ENCODE measurements at regions not wholly inside any gene's neighbourhood (a gene's known extent, or its start where the extent isn't known, plus 50 kb on each side); places are given as distances from the start of the nearest gene placed in this dataset.

- H3K27ac ChIP-seq (ENCODE audit: poor library complexity, severe bottlenecking), result peak overlapping the region; percentile 97
- H3K27me3 ChIP-seq (ENCODE audit: insufficient read depth, poor library complexity, severe bottlenecking), result no peaks in the 10 kb centered on the region
- no peak overlapping the region for H3K4me3 ChIP-seq (ENCODE audit: severe bottlenecking)
- no peak for TF ChIP-seq CTCF (IDR thresholded peaks at IDR 0.05; ENCODE audit: poor library complexity, severe bottlenecking)
- H3K36me3 ChIP-seq (ENCODE audit: low read depth), result peaks cover 16% of the 10 kb centered on the region; the same call in 1 of the 2 replicates
- H3K9me3 ChIP-seq (ENCODE audit: severe bottlenecking), result no peaks in the 10 kb centered on the region
- DNase-seq (ENCODE audit: low spot score), result no peak
- peaks cover 85% of the 10 kb centered on the region for H3K4me1 ChIP-seq (ENCODE audit: insufficient read depth, poor library complexity, severe bottlenecking)
- ATAC-seq (ENCODE audit: low read depth), result no peak
Measured at GRCh38 chr17:77474292-77474988, 333.7 kb downstream of the SEC14L1 start.

- Histone ChIP-seq H3K36me3 (ENCODE audit: low read depth) (peaks cover 16% of the 10 kb centered on the region; the same call in 1 of the 2 replicates), H3K4me1 (ENCODE audit: insufficient read depth, poor library complexity, severe bottlenecking) (peaks cover 81% of the 10 kb centered on the region), H3K27me3 (ENCODE audit: insufficient read depth, poor library complexity, severe bottlenecking) (no peaks in the 10 kb centered on the region), H3K27ac (ENCODE audit: poor library complexity, severe bottlenecking) (peak overlapping the region; percentile 97), H3K4me3 (ENCODE audit: severe bottlenecking) (no peak overlapping the region), H3K9me3 (ENCODE audit: severe bottlenecking) (no peaks in the 10 kb centered on the region)
- TF ChIP-seq CTCF (IDR thresholded peaks at IDR 0.05; ENCODE audit: poor library complexity, severe bottlenecking), result no peak
- ATAC-seq (ENCODE audit: low read depth) (no peak), DNase-seq (ENCODE audit: low spot score) (no peak)
Measured at GRCh38 chr17:77475016-77475976, 334.5 kb downstream of the SEC14L1 start.

DNA sequence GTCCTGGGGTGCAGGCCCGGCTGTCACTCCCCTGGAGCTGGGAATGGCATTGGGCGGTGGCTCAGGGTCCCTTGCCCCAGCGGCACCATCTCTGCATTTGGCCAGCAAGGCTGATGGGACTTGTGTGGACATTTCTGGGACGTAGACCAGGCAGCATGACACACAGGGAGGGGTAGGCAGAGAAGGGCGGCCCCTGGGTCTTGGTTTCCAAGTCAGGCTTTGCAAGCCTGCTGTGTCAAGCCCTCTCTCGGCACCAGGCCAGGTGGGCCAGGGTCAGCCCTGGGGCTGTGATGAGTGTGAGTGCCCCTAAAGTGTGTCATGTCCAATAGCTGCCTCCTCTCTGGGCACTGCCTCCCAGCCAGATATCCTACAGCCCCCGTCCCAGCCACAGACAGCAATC lies 335.2 kb downstream of the SEC14L1 start:
- H3K4me1 ChIP-seq (ENCODE audit: insufficient read depth, poor library complexity, severe bottlenecking), result peaks cover 74% of the 10 kb centered on the region
- no peaks in the 10 kb centered on the region for H3K27me3 ChIP-seq (ENCODE audit: insufficient read depth, poor library complexity, severe bottlenecking)
- no peak for TF ChIP-seq CTCF (IDR thresholded peaks at IDR 0.05; ENCODE audit: poor library complexity, severe bottlenecking)
- no peak overlapping the region for H3K4me3 ChIP-seq (ENCODE audit: severe bottlenecking)
- H3K9me3 ChIP-seq (ENCODE audit: severe bottlenecking), result no peaks in the 10 kb centered on the region
- DNase-seq (ENCODE audit: low spot score) (no peak), ATAC-seq (ENCODE audit: low read depth) (peak; percentile 4; the same call in 2 of the 3 replicates)
- peak overlapping the region; percentile 97 for H3K27ac ChIP-seq (ENCODE audit: poor library complexity, severe bottlenecking)
- peaks cover 16% of the 10 kb centered on the region; the same call in 1 of the 2 replicates for H3K36me3 ChIP-seq (ENCODE audit: low read depth)

- H3K4me3 ChIP-seq (ENCODE audit: severe bottlenecking), result no peak overlapping the region
- peaks cover 69% of the 10 kb centered on the region for H3K4me1 ChIP-seq (ENCODE audit: insufficient read depth, poor library complexity, severe bottlenecking)
- H3K27ac ChIP-seq (ENCODE audit: poor library complexity, severe bottlenecking), result peak overlapping the region; percentile 97
- H3K27me3 ChIP-seq (ENCODE audit: insufficient read depth, poor library complexity, severe bottlenecking), result no peaks in the 10 kb centered on the region
- no peak for TF ChIP-seq CTCF (IDR thresholded peaks at IDR 0.05; ENCODE audit: poor library complexity, severe bottlenecking)
- DNase-seq (ENCODE audit: low spot score), result no peak
- no peak for ATAC-seq (ENCODE audit: low read depth)
- no peaks in the 10 kb centered on the region for H3K9me3 ChIP-seq (ENCODE audit: severe bottlenecking)
- peaks cover 17% of the 10 kb centered on the region for H3K36me3 ChIP-seq (ENCODE audit: low read depth)
Measured at GRCh38 chr17:77476498-77476897, 335.7 kb downstream of the SEC14L1 start.

Measured in RWPE2 (cell line).